ENCODE measurements at regions not wholly inside any gene's neighbourhood (a gene's known extent, or its start where the extent isn't known, plus 50 kb on each side); places are given as distances from the start of the nearest gene placed in this dataset.

DNA sequence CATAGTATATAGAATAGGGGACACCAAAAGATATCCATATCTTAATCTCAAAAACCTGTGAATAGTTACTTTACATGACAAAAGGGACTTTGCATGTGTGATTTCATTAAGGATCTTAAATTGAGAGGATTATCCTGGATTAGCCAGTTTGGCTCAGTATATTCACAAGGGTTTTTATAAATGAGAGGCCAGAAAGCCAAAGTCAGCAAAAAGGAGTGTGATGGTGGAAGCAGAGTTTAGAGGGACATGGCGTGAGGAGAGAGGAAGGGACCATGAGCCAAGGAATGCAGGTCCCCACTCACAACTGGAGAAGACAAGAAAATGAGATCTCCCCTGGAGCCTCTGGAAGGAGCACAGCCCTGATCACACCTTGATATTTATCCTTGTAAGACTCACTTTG lies 648.5 kb upstream of the LCORL start:
- no peak for TF ChIP-seq GATA1 (IDR thresholded peaks at IDR 0.05; ENCODE audit: low read depth, low read length)
- no peak for TF ChIP-seq POLR2A (IDR thresholded peaks at IDR 0.05; ENCODE audit: low read length)
- no peak for DNase-seq

DNA sequence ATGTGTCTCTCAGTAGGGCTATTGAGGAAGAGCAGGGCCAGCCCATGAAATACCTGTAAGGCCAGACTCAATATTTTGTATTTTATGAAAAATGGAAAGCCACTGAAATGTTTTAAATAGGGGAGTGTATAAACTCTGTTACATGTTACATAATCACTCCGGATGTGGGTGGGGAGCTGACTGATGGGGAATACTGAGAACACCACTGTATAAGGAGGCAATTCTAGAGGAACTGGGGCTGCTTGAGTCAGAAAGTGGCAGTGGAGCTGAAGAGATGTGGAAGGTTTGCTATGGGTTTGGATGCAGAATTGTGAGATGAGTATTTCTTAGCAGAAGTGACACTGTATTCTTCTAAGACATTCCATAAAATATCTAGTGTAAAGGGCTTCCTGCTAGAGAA lies 647.8 kb upstream of the LCORL start:
- TF ChIP-seq POLR2A (IDR thresholded peaks at IDR 0.05; ENCODE audit: low read length) (no peak), GATA1 (IDR thresholded peaks at IDR 0.05; ENCODE audit: low read depth, low read length) (no peak)
- no peak for DNase-seq

DNA sequence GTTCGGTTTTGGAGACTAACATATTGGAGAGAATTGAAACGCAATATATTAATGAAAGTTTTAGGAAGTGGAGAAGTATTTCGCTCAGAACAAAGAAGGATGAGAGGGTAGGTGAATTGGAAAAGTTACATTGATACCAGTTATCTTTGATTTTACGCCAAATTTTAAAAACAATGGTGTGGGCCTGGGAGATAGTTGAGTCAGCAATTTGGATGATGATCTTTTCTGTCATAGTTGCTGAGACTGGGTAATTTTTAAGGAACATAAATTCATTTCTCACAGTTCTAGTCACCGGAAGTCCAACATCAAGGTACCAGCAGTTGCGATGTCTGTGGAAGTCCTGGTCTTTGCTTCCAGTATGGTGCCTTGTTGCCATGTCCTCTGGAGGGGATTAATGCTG lies 644.8 kb upstream of the LCORL start:
- no peak for TF ChIP-seq GATA1 (IDR thresholded peaks at IDR 0.05; ENCODE audit: low read depth, low read length)
- TF ChIP-seq POLR2A (IDR thresholded peaks at IDR 0.05; ENCODE audit: low read length) = no peak
- no peak for DNase-seq

DNA sequence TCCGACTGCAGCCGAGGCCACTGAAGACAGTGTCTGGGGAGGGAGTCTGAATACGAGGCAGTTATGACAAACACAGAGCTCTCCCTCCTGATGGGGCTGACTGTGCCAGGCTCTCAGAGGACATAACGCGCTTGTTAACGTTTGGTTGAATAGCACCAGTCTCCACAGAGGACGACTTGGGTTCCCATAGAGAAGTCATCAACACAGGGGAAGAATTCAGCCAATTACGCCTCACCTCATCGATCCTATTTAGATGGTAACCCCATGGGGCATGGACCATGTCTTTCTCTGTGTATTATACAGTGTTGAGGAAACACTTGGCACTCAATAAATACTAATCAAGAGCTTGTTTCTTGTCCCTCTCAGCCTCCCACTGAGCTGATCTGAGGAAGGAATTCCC lies 642.6 kb upstream of the LCORL start:
- TF ChIP-seq POLR2A (IDR thresholded peaks at IDR 0.05; ENCODE audit: low read length) (no peak), GATA1 (IDR thresholded peaks at IDR 0.05; ENCODE audit: low read depth, low read length) (no peak)
- DNase-seq = no peak

GRCh38 chr4:18645351-18645750 lies 623.8 kb upstream of the LCORL start:
- DNase-seq = no peak

DNA sequence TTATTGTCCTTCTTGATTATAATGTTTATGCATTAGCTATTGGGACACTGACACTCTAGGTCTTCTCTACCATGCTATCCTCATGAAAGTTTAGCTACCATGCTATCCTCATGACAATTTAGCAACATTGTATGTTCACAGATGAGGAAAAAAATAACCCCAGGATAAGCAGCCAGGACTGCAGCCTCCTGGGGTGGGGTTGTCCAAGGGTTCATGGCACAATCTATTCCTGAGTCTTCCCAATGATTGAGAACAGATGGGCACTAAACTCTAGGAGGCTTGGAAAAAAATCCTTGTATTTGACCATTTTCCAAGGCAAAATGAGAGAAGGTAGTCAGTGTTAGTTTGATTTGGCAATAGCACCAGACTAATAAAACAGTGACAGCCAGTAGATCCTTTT lies 619.8 kb upstream of the LCORL start:
- no peak for DNase-seq
- TF ChIP-seq POLR2A (IDR thresholded peaks at IDR 0.05; ENCODE audit: low read length) (no peak), GATA1 (IDR thresholded peaks at IDR 0.05; ENCODE audit: low read depth, low read length) (no peak)

More at GRCh38 chr4:18645351-18645750, 623.8 kb upstream of the LCORL start:
- no peak for TF ChIP-seq POLR2A (IDR thresholded peaks at IDR 0.05; ENCODE audit: low read length)
- TF ChIP-seq GATA1 (IDR thresholded peaks at IDR 0.05; ENCODE audit: low read depth, low read length) = no peak

DNA sequence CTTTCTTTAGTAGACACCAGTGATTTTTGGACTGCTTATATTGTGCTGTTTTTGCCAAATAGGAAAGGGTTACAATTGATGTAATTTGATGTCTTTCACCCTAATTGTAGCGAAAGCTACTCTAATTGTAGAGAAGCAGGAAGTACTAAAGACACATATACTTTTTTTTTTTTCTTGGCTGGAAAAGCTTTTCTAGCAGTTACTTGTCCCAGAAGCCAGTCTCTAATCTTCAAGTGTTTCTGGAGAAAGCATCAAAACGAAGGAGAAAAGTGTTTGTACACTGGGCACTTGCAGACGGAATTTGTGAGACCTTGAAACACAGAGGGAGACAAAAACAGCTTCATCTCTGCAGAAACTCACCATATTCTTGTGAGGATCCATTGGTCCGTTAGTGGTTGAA lies 616.5 kb upstream of the LCORL start:
- TF ChIP-seq POLR2A (IDR thresholded peaks at IDR 0.05; ENCODE audit: low read length) (no peak), GATA1 (IDR thresholded peaks at IDR 0.05; ENCODE audit: low read depth, low read length) (no peak)
- no peak for DNase-seq

- no peak for TF ChIP-seq POLR2A (IDR thresholded peaks at IDR 0.05; ENCODE audit: low read length)
- TF ChIP-seq GATA1 (IDR thresholded peaks at IDR 0.05; ENCODE audit: low read depth, low read length) = no peak
- DNase-seq = no peak
These were observed 614.5 kb upstream of the LCORL start for GRCh38 chr4:18636001-18636585.

- no peak for DNase-seq
- no peak for TF ChIP-seq GATA1 (IDR thresholded peaks at IDR 0.05; ENCODE audit: low read depth, low read length)
- TF ChIP-seq POLR2A (IDR thresholded peaks at IDR 0.05; ENCODE audit: low read length) = no peak
These were observed 614.0 kb upstream of the LCORL start for GRCh38 chr4:18635531-18635930.

GRCh38 chr4:18631586-18631985 lies 610.0 kb upstream of the LCORL start:
- TF ChIP-seq POLR2A (IDR thresholded peaks at IDR 0.05; ENCODE audit: low read length) (no peak), GATA1 (IDR thresholded peaks at IDR 0.05; ENCODE audit: low read depth, low read length) (no peak)
- no peak for DNase-seq

DNA sequence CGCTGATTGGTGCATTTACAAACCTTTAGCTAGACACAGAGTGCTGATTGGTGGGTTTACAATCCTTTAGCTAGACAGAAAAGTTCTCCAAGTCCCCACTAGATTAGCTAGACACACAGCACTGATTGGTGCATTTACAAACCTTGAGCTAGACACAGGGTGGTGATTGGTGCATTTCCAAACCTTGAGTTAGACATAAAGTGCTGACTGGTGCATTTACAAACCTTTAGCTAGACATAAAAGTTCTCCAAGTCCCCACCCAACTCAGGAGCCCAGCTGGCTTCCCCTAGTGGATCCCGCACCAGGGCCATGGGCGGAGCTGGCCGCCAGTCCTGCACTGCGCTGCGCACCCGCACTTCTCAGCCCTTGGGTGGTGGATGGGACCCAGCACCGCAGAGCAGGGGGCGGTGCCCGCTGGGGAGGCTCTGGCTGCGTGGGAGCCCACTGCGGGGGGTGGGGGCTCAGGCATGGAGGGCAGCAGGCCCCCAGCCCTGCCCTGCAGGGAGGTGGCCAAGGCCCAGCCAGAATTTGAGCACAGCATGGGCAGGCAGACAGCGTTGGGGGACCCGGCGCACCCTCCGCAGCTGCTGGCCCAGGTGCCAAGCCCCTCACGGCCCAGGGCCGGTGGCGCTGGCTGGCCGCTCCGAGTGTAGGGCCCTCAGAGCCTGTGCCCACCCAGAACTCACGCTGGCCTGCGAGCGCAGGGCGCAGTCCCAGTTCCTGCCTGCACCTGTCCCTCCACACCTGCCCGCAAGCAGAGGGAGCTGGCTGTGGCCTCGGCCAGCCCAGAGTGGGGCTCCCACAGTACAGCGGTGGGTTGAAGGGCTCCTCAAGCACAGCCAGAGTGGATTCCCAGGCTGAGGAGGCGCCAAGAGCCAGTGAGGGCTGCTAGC lies 608.9 kb upstream of the LCORL start:
- no peak for DNase-seq
- TF ChIP-seq POLR2A (IDR thresholded peaks at IDR 0.05; ENCODE audit: low read length) (no peak), GATA1 (IDR thresholded peaks at IDR 0.05; ENCODE audit: low read depth, low read length) (no peak)

- DNase-seq = no peak
- TF ChIP-seq GATA1 (IDR thresholded peaks at IDR 0.05; ENCODE audit: low read depth, low read length) = no peak
- TF ChIP-seq POLR2A (IDR thresholded peaks at IDR 0.05; ENCODE audit: low read length) = no peak
These were observed 606.0 kb upstream of the LCORL start for GRCh38 chr4:18627447-18628005.

- no peak for DNase-seq
- TF ChIP-seq POLR2A (IDR thresholded peaks at IDR 0.05; ENCODE audit: low read length) (no peak), GATA1 (IDR thresholded peaks at IDR 0.05; ENCODE audit: low read depth, low read length) (no peak)
These were observed 605.4 kb upstream of the LCORL start for GRCh38 chr4:18626996-18627395.

DNA sequence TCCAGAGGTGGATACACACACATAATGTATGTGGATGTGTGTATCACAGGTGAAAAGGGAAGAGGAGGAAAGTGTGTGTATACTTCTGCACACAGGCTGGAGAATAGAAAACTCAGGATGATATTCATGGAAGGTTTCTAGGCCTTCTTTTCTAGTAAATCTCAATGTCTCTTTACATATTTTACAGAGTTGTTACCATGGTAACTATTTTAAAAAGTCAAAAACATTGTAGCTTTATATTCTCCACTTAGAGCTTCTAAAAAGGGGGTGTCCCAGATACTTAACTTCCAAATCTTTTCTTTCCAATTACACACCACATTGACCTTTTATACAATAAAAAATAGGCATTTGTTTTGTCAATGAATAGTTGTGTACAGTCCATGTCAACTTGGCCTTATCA lies 604.8 kb upstream of the LCORL start:
- TF ChIP-seq POLR2A (IDR thresholded peaks at IDR 0.05; ENCODE audit: low read length) (no peak), GATA1 (IDR thresholded peaks at IDR 0.05; ENCODE audit: low read depth, low read length) (no peak)
- no peak for DNase-seq

DNA sequence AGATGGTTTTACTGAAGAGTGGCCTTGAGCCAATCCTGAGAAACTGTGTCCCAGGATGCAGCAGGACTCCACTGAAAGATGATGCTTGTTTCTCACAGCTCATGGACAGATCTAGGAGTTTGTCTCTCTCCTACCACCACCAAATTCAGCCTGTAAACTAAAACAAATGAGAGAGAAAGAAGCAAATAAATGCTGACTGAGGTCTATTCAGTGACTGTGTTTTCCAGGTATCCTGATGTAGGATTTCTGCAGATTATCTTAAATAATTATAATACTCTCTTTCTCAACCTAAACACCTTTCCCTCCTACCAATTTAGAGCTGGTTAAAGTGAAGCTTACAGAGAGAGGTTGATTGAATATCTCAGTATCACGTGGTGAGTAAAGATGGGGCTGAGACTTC lies 599.6 kb upstream of the LCORL start:
- no peak for DNase-seq
- no peak for TF ChIP-seq GATA1 (IDR thresholded peaks at IDR 0.05; ENCODE audit: low read depth, low read length)
- no peak for TF ChIP-seq POLR2A (IDR thresholded peaks at IDR 0.05; ENCODE audit: low read length)

Measured in erythroblast (primary cell).